ENCODE measurements at regions not wholly inside any gene's neighbourhood (a gene's known extent, or its start where the extent isn't known, plus 50 kb on each side); places are given as distances from the start of the nearest gene placed in this dataset.

GRCh38 chr20:4084721-4085120 lies 63.9 kb upstream of the SMOX start:
- no peak for TF ChIP-seq NFIC (IDR thresholded peaks at IDR 0.05)
- TF ChIP-seq, protein P1, sequence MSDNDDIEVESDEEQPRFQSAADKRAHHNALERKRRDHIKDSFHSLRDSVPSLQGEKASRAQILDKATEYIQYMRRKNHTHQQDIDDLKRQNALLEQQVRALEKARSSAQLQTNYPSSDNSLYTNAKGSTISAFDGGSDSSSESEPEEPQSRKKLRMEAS (IDR thresholded peaks at IDR 0.05): no peak
- no peak for TF ChIP-seq RAD21 (IDR thresholded peaks at IDR 0.05; ENCODE audit: low read depth)
- no peak for TF ChIP-seq USF1 (IDR thresholded peaks at IDR 0.05)
- no peak for TF ChIP-seq EP300 (IDR thresholded peaks at IDR 0.05; ENCODE audit: borderline replicate concordance)

Data from Ishikawa (cell line).